WTC11 (cell line): ENCODE measurements at regions not wholly inside any gene's neighbourhood (a gene's known extent, or its start where the extent isn't known, plus 50 kb on each side); places are given as distances from the start of the nearest gene placed in this dataset.

ENCODE experiments used
- ATAC-seq: fragments of 200-7000 bp; cut with Tn5 transposase; 2 replicates; pipeline ENCODE4 v1.10.0; 2021; ENCODE audit warnings: mild to moderate bottlenecking, moderate library complexity
- CTCF ChIA-PET: fragments of 300-600 bp; sonication (Branson Sonifier 250); formaldehyde crosslinking; loops from one replicate; lab custom pipeline; 2021; ENCODE audit warnings: antibody characterized with exemption; lab: Charles Lee
- POLR2A ChIA-PET: fragments of 350-600 bp; sonication (Branson Sonifier 250); formaldehyde crosslinking; loops from one replicate; lab custom pipeline; 2021; ENCODE audit warnings: antibody characterized with exemption; lab: Charles Lee
- DNase-seq: peaks from one replicate; pipeline ENCODE4 v3.0.0; 2021; ENCODE audit warnings: low spot score
- H3K27ac Mint-ChIP-seq: 2 replicates; pipeline ENCODE4 v1.8.0; 2021; ENCODE audit warnings: mixed read lengths
- H3K27me3 Mint-ChIP-seq: 2 replicates; pipeline ENCODE4 v1.8.0; 2021; ENCODE audit warnings: low read depth, mild to moderate bottlenecking, moderate library complexity, mixed read lengths
- H3K36me3 Mint-ChIP-seq: 2 replicates; pipeline ENCODE4 v1.8.0; 2021; ENCODE audit warnings: mixed read lengths
- H3K4me1 Mint-ChIP-seq: 2 replicates; pipeline ENCODE4 v1.8.0; 2022; ENCODE audit warnings: mixed read lengths
- H3K4me3 Mint-ChIP-seq: 2 replicates; pipeline ENCODE4 v1.8.0; 2021; ENCODE audit warnings: mild to moderate bottlenecking, moderate library complexity, mixed read lengths
- H3K9me3 Mint-ChIP-seq: 2 replicates; pipeline ENCODE4 v1.8.0; 2021; ENCODE audit warnings: mixed read lengths
- CBFB ChIP-seq: sonication (generic); formaldehyde crosslinking; IDR thresholded peaks from 2 replicates; pipeline ENCODE4 v1.8.1; 2022; ENCODE audit warnings: mild to moderate bottlenecking, low read depth, missing genetic modification reagents
- CREM ChIP-seq: sonication (generic); formaldehyde crosslinking; IDR thresholded peaks from 2 replicates; pipeline ENCODE4 v1.8.1; 2022; ENCODE audit warnings: mild to moderate bottlenecking, missing genetic modification reagents, moderate library complexity
- ETV6 ChIP-seq: sonication (generic); formaldehyde crosslinking; IDR thresholded peaks from 2 replicates; pipeline ENCODE4 v1.8.1; 2022; ENCODE audit warnings: mild to moderate bottlenecking, missing genetic modification reagents
- FOXK1 ChIP-seq: sonication (generic); formaldehyde crosslinking; IDR thresholded peaks from 2 replicates; pipeline ENCODE4 v1.8.0; 2022; ENCODE audit warnings: mild to moderate bottlenecking, moderate library complexity, missing genetic modification reagents
- MYBL2 ChIP-seq: sonication (generic); formaldehyde crosslinking; IDR thresholded peaks from 2 replicates; pipeline ENCODE4 v1.8.1; 2023; ENCODE audit warnings: mild to moderate bottlenecking, moderate library complexity, missing genetic modification reagents
- NR3C1 ChIP-seq: sonication (generic); formaldehyde crosslinking; conservative IDR thresholded peaks from 2 replicates; pipeline ENCODE4 v1.8.1; 2023; ENCODE audit warnings: low read depth, mild to moderate bottlenecking, missing genetic modification reagents
- PRRX2 ChIP-seq: fragments of 250-450 bp; sonication (Bioruptor Pico); IDR thresholded peaks from 2 replicates; pipeline ENCODE4 v1.8.0; 2021; ENCODE audit warnings: mild to moderate bottlenecking
- SMAD3 ChIP-seq: sonication (generic); formaldehyde crosslinking; IDR thresholded peaks from 2 replicates; pipeline ENCODE4 v1.8.0; 2022; ENCODE audit warnings: missing genetic modification reagents, mild to moderate bottlenecking, borderline replicate concordance
- SMAD4 ChIP-seq: sonication (generic); formaldehyde crosslinking; IDR thresholded peaks from 2 replicates; pipeline ENCODE4 v1.8.0; 2022; ENCODE audit warnings: mild to moderate bottlenecking, missing genetic modification reagents
- ZMAT4 ChIP-seq: fragments of 250-450 bp; sonication (Bioruptor Pico); IDR thresholded peaks from 2 replicates; pipeline ENCODE4 v1.9.0; 2021; ENCODE audit warnings: mild to moderate bottlenecking
- ZNF263 ChIP-seq: sonication (generic); formaldehyde crosslinking; IDR thresholded peaks from 2 replicates; pipeline ENCODE4 v1.8.1; 2022; ENCODE audit warnings: low read depth, mild to moderate bottlenecking, moderate library complexity, missing genetic modification reagents
- ZNF671 ChIP-seq: fragments of 250-450 bp; sonication (Bioruptor Pico); IDR thresholded peaks from 2 replicates; pipeline ENCODE4 v1.8.0; 2021; ENCODE audit warnings: mild to moderate bottlenecking
- TF ChIP-seq, protein P1 (sequence below): sonication (generic); formaldehyde crosslinking; IDR thresholded peaks from 2 replicates; pipeline ENCODE4 v1.8.1; 2022; ENCODE audit warnings: missing genetic modification reagents, borderline replicate concordance
- TF ChIP-seq, protein P2 (sequence below): sonication (generic); formaldehyde crosslinking; IDR thresholded peaks from 2 replicates; pipeline ENCODE4 v1.8.1; 2022; ENCODE audit warnings: mild to moderate bottlenecking, missing genetic modification reagents, moderate library complexity, borderline replicate concordance
- TF ChIP-seq, protein P3 (sequence below): fragments of 250-450 bp; sonication (Bioruptor Pico); IDR thresholded peaks from 2 replicates; pipeline ENCODE4 v1.9.0; 2021; ENCODE audit warnings: mild to moderate bottlenecking, borderline replicate concordance
- TF ChIP-seq, protein P4 (sequence below): sonication (generic); formaldehyde crosslinking; IDR thresholded peaks from 2 replicates; pipeline ENCODE4 v1.8.0; 2022; ENCODE audit warnings: mild to moderate bottlenecking, missing genetic modification reagents
- TF ChIP-seq, protein P5 (sequence below): sonication (generic); formaldehyde crosslinking; IDR thresholded peaks from 2 replicates; pipeline ENCODE4 v1.8.0; 2023; ENCODE audit warnings: mild to moderate bottlenecking, missing genetic modification reagents
- TF ChIP-seq, protein P6 (sequence below): sonication (generic); formaldehyde crosslinking; IDR thresholded peaks from 2 replicates; pipeline ENCODE4 v1.8.0; 2023; ENCODE audit warnings: missing genetic modification reagents, mild to moderate bottlenecking, borderline replicate concordance

- ATAC-seq (no peak), DNase-seq (no peak)
- no peak for TF ChIP-seq SMAD3 (CRISPR knock-in tag)
- TF ChIP-seq, protein P1, sequence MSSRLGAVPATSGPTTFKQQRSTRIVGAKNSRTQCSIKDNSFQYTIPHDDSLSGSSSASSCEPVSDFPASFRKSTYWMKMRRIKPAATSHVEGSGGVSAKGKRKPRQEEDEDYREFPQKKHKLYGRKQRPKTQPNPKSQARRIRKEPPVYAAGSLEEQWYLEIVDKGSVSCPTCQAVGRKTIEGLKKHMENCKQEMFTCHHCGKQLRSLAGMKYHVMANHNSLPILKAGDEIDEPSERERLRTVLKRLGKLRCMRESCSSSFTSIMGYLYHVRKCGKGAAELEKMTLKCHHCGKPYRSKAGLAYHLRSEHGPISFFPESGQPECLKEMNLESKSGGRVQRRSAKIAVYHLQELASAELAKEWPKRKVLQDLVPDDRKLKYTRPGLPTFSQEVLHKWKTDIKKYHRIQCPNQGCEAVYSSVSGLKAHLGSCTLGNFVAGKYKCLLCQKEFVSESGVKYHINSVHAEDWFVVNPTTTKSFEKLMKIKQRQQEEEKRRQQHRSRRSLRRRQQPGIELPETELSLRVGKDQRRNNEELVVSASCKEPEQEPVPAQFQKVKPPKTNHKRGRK (CRISPR knock-in tag): no peak
- TF ChIP-seq CREM (CRISPR knock-in tag): no peak
- TF ChIP-seq, protein P2, sequence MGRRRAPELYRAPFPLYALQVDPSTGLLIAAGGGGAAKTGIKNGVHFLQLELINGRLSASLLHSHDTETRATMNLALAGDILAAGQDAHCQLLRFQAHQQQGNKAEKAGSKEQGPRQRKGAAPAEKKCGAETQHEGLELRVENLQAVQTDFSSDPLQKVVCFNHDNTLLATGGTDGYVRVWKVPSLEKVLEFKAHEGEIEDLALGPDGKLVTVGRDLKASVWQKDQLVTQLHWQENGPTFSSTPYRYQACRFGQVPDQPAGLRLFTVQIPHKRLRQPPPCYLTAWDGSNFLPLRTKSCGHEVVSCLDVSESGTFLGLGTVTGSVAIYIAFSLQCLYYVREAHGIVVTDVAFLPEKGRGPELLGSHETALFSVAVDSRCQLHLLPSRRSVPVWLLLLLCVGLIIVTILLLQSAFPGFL (CRISPR knock-in tag): no peak
- no peak for TF ChIP-seq ZMAT4 (CRISPR knock-in tag)
- TF ChIP-seq ETV6 (CRISPR knock-in tag): no peak
- no peak for TF ChIP-seq NR3C1 (CRISPR knock-in tag)
- TF ChIP-seq SMAD4: no peak
- Mint-ChIP-seq H3K4me1 (0 out of 2 replicates have a peak, but pooled peaks cover 3% of the 10 kb centered on the region), H3K27ac (no peak overlapping the region), H3K36me3 (no peaks in the 10 kb centered on the region), H3K9me3 (no peaks in the 10 kb centered on the region), H3K27me3 (no peaks in the 10 kb centered on the region; the same call in 1 of the 2 replicates), H3K4me3 (no peak overlapping the region)
- POLR2A ChIA-PET: no interaction called here
- CTCF ChIA-PET: no interaction called here
These were observed 198.1 kb upstream of the IRX3 start for GRCh38 chr16:54484700-54485099.

- H3K9me3 Mint-ChIP-seq: no peaks in the 10 kb centered on the region
- no peak for DNase-seq
- CTCF ChIA-PET: no interaction called here
- H3K27ac Mint-ChIP-seq: no peak overlapping the region
- ATAC-seq: no peak
- H3K4me3 Mint-ChIP-seq: no peak overlapping the region
- no peaks in the 10 kb centered on the region for H3K36me3 Mint-ChIP-seq
- POLR2A ChIA-PET: interaction anchor here (0.6 kb wide), 1 partner anchor 199 kb away, joined by 4 read pairs; no protein-coding TSS in a partner anchor
- H3K27me3 Mint-ChIP-seq: no peaks in the 10 kb centered on the region; the same call in 1 of the 2 replicates
- no peak for TF ChIP-seq MYBL2 (CRISPR knock-in tag)
- TF ChIP-seq, protein P3, sequence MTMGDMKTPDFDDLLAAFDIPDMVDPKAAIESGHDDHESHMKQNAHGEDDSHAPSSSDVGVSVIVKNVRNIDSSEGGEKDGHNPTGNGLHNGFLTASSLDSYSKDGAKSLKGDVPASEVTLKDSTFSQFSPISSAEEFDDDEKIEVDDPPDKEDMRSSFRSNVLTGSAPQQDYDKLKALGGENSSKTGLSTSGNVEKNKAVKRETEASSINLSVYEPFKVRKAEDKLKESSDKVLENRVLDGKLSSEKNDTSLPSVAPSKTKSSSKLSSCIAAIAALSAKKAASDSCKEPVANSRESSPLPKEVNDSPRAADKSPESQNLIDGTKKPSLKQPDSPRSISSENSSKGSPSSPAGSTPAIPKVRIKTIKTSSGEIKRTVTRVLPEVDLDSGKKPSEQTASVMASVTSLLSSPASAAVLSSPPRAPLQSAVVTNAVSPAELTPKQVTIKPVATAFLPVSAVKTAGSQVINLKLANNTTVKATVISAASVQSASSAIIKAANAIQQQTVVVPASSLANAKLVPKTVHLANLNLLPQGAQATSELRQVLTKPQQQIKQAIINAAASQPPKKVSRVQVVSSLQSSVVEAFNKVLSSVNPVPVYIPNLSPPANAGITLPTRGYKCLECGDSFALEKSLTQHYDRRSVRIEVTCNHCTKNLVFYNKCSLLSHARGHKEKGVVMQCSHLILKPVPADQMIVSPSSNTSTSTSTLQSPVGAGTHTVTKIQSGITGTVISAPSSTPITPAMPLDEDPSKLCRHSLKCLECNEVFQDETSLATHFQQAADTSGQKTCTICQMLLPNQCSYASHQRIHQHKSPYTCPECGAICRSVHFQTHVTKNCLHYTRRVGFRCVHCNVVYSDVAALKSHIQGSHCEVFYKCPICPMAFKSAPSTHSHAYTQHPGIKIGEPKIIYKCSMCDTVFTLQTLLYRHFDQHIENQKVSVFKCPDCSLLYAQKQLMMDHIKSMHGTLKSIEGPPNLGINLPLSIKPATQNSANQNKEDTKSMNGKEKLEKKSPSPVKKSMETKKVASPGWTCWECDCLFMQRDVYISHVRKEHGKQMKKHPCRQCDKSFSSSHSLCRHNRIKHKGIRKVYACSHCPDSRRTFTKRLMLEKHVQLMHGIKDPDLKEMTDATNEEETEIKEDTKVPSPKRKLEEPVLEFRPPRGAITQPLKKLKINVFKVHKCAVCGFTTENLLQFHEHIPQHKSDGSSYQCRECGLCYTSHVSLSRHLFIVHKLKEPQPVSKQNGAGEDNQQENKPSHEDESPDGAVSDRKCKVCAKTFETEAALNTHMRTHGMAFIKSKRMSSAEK (CRISPR knock-in tag): no peak
- no peak for TF ChIP-seq FOXK1 (CRISPR knock-in tag)
- TF ChIP-seq SMAD3 (CRISPR knock-in tag): no peak
- no peak for TF ChIP-seq ZNF263 (CRISPR knock-in tag)
- TF ChIP-seq PRRX2 (CRISPR knock-in tag): no peak
- TF ChIP-seq, protein P4, sequence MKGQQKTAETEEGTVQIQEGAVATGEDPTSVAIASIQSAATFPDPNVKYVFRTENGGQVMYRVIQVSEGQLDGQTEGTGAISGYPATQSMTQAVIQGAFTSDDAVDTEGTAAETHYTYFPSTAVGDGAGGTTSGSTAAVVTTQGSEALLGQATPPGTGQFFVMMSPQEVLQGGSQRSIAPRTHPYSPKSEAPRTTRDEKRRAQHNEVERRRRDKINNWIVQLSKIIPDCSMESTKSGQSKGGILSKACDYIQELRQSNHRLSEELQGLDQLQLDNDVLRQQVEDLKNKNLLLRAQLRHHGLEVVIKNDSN (CRISPR knock-in tag): no peak
- no peak for TF ChIP-seq CBFB (CRISPR knock-in tag)
- TF ChIP-seq, protein P5, sequence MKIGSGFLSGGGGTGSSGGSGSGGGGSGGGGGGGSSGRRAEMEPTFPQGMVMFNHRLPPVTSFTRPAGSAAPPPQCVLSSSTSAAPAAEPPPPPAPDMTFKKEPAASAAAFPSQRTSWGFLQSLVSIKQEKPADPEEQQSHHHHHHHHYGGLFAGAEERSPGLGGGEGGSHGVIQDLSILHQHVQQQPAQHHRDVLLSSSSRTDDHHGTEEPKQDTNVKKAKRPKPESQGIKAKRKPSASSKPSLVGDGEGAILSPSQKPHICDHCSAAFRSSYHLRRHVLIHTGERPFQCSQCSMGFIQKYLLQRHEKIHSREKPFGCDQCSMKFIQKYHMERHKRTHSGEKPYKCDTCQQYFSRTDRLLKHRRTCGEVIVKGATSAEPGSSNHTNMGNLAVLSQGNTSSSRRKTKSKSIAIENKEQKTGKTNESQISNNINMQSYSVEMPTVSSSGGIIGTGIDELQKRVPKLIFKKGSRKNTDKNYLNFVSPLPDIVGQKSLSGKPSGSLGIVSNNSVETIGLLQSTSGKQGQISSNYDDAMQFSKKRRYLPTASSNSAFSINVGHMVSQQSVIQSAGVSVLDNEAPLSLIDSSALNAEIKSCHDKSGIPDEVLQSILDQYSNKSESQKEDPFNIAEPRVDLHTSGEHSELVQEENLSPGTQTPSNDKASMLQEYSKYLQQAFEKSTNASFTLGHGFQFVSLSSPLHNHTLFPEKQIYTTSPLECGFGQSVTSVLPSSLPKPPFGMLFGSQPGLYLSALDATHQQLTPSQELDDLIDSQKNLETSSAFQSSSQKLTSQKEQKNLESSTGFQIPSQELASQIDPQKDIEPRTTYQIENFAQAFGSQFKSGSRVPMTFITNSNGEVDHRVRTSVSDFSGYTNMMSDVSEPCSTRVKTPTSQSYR (CRISPR knock-in tag): no peak
- TF ChIP-seq, protein P6, sequence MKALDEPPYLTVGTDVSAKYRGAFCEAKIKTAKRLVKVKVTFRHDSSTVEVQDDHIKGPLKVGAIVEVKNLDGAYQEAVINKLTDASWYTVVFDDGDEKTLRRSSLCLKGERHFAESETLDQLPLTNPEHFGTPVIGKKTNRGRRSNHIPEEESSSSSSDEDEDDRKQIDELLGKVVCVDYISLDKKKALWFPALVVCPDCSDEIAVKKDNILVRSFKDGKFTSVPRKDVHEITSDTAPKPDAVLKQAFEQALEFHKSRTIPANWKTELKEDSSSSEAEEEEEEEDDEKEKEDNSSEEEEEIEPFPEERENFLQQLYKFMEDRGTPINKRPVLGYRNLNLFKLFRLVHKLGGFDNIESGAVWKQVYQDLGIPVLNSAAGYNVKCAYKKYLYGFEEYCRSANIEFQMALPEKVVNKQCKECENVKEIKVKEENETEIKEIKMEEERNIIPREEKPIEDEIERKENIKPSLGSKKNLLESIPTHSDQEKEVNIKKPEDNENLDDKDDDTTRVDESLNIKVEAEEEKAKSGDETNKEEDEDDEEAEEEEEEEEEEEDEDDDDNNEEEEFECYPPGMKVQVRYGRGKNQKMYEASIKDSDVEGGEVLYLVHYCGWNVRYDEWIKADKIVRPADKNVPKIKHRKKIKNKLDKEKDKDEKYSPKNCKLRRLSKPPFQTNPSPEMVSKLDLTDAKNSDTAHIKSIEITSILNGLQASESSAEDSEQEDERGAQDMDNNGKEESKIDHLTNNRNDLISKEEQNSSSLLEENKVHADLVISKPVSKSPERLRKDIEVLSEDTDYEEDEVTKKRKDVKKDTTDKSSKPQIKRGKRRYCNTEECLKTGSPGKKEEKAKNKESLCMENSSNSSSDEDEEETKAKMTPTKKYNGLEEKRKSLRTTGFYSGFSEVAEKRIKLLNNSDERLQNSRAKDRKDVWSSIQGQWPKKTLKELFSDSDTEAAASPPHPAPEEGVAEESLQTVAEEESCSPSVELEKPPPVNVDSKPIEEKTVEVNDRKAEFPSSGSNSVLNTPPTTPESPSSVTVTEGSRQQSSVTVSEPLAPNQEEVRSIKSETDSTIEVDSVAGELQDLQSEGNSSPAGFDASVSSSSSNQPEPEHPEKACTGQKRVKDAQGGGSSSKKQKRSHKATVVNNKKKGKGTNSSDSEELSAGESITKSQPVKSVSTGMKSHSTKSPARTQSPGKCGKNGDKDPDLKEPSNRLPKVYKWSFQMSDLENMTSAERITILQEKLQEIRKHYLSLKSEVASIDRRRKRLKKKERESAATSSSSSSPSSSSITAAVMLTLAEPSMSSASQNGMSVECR: no peak
- TF ChIP-seq ZNF671 (CRISPR knock-in tag): no peak
- no peaks in the 10 kb centered on the region for H3K4me1 Mint-ChIP-seq
These were observed 196.4 kb upstream of the IRX3 start for GRCh38 chr16:54482892-54483574.
